ENCODE measurements at regions not wholly inside any gene's neighbourhood (a gene's known extent, or its start where the extent isn't known, plus 50 kb on each side); places are given as distances from the start of the nearest gene placed in this dataset.

DNA sequence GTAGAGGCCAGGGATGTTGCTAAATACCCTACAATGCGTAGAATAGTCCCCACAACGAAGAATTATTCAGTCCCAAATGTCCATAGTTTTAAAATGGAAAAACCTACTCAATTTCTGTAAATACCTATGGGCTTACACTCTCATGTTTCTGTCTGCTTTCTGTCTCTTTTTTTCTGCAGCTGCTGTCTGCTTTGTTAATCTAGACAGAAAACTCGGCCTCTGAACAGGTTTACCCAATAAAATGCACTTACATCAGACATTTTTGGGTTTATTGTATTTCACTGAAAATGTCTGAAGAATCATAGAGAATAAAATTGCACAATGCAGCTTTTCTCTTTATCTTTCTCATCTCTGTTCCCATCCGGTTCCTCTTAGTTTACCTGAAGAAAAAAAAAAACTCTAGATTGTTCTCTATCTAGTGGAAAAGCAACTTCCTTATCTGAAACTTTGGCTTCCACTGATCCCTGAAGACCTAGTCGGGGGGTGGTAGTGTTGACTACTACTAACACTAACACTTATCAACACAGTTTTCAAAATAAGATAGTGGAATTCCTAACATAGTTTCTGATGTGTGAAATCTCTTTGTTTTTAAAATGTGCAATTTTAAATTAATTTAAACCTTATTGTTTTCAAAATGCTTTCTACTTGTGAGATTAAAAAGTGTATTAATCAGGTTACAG lies 76.9 kb upstream of the CCDC190 start:
- TF ChIP-seq, protein P1, sequence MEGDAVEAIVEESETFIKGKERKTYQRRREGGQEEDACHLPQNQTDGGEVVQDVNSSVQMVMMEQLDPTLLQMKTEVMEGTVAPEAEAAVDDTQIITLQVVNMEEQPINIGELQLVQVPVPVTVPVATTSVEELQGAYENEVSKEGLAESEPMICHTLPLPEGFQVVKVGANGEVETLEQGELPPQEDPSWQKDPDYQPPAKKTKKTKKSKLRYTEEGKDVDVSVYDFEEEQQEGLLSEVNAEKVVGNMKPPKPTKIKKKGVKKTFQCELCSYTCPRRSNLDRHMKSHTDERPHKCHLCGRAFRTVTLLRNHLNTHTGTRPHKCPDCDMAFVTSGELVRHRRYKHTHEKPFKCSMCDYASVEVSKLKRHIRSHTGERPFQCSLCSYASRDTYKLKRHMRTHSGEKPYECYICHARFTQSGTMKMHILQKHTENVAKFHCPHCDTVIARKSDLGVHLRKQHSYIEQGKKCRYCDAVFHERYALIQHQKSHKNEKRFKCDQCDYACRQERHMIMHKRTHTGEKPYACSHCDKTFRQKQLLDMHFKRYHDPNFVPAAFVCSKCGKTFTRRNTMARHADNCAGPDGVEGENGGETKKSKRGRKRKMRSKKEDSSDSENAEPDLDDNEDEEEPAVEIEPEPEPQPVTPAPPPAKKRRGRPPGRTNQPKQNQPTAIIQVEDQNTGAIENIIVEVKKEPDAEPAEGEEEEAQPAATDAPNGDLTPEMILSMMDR (IDR thresholded peaks at IDR 0.05; ENCODE audit: low read length), result no peak
- TF ChIP-seq EZH2 (IDR thresholded peaks at IDR 0.05; ENCODE audit: borderline replicate concordance, low read length), result no peak
